RCC 7860 (cell line): ENCODE measurements at regions not wholly inside any gene's neighbourhood (a gene's known extent, or its start where the extent isn't known, plus 50 kb on each side); places are given as distances from the start of the nearest gene placed in this dataset.

Source experiments
- DNase-seq: peaks from one replicate; pipeline ENCODE4 v3.0.0-alpha.2; 2015; ENCODE audit warnings: low spot score
- FAIRE-seq: peaks from 2 replicates; lab custom pipeline; 2012; peaks lifted over from hg19 to GRCh38; lab: Jason Lieb, UNC

- DNase-seq (no peak), FAIRE-seq (no peak)
These were observed 257.8 kb downstream of the COX7C start for GRCh38 chr5:86875539-86875938.

- DNase-seq (no peak), FAIRE-seq (no peak)
These were observed 260.5 kb downstream of the COX7C start for GRCh38 chr5:86878250-86878649.

- DNase-seq (no peak), FAIRE-seq (no peak)
These were observed 261.3 kb downstream of the COX7C start for GRCh38 chr5:86879086-86879485.

- FAIRE-seq (no peak), DNase-seq (no peak)
These were observed 262.6 kb downstream of the COX7C start for GRCh38 chr5:86880344-86880743.

GRCh38 chr5:86880785-86881492 lies 263.2 kb downstream of the COX7C start:
- DNase-seq (peak; percentile 50), FAIRE-seq (no peak)

GRCh38 chr5:86881493-86882090 lies 263.9 kb downstream of the COX7C start:
- no peak for FAIRE-seq
- DNase-seq: no peak

GRCh38 chr5:86884608-86885007 lies 266.9 kb downstream of the COX7C start:
- DNase-seq (no peak), FAIRE-seq (no peak)

- FAIRE-seq: no peak
- no peak for DNase-seq
These were observed 267.3 kb downstream of the COX7C start for GRCh38 chr5:86885011-86885410.

GRCh38 chr5:86885489-86886230 lies 267.9 kb downstream of the COX7C start:
- DNase-seq (no peak), FAIRE-seq (no peak)

GRCh38 chr5:86890375-86890774 lies 272.6 kb downstream of the COX7C start:
- FAIRE-seq: no peak
- DNase-seq: no peak

GRCh38 chr5:86894056-86894455 lies 276.3 kb downstream of the COX7C start:
- DNase-seq (no peak), FAIRE-seq (no peak)

GRCh38 chr5:86896916-86897315 lies 279.2 kb downstream of the COX7C start:
- FAIRE-seq: no peak
- DNase-seq: no peak

- DNase-seq (no peak), FAIRE-seq (no peak)
These were observed 291.9 kb downstream of the COX7C start for GRCh38 chr5:86909418-86910295.

- no peak for FAIRE-seq
- no peak for DNase-seq
These were observed 299.4 kb downstream of the COX7C start for GRCh38 chr5:86917117-86917579.

GRCh38 chr5:86918246-86918645 lies 300.5 kb downstream of the COX7C start:
- no peak for FAIRE-seq
- no peak for DNase-seq

GRCh38 chr5:86926033-86926432 lies 308.3 kb downstream of the COX7C start:
- DNase-seq (no peak), FAIRE-seq (no peak)

- no peak for FAIRE-seq
- no peak for DNase-seq
These were observed 311.5 kb downstream of the COX7C start for GRCh38 chr5:86929123-86929766.

GRCh38 chr5:86951761-86952160 lies 315.9 kb upstream of the RASA1 start:
- DNase-seq (no peak), FAIRE-seq (no peak)

GRCh38 chr5:86964889-86965288 lies 302.8 kb upstream of the RASA1 start:
- DNase-seq (no peak), FAIRE-seq (no peak)

GRCh38 chr5:86968301-86968753 lies 299.4 kb upstream of the RASA1 start:
- DNase-seq: no peak
- FAIRE-seq: peak; percentile 30
